GM12875 (cell line): ENCODE measurements at regions not wholly inside any gene's neighbourhood (a gene's known extent, or its start where the extent isn't known, plus 50 kb on each side); places are given as distances from the start of the nearest gene placed in this dataset.

ENCODE experiments used
- H3K4me3 ChIP-seq: one replicate; pipeline ENCODE4 v1.5.1; 2011; ENCODE audit warnings: low read depth, low read length, control low read depth
- CTCF ChIP-seq: IDR thresholded peaks from 2 replicates; pipeline ENCODE4 v1.5.1; 2011; ENCODE audit warnings: low read depth, mild to moderate bottlenecking, control low read depth, inconsistent platforms, low read length, moderate library complexity, borderline replicate concordance; ENCODE audit not compliant: insufficient read depth

- TF ChIP-seq CTCF, result no peak
- H3K4me3 ChIP-seq, result no peak overlapping the region
Measured at GRCh38 chr6:141282263-141282662, 850.5 kb upstream of the GJE1 start.

GRCh38 chr6:141269684-141270083 is 863.0 kb upstream of the GJE1 start:
- TF ChIP-seq CTCF, result no peak

GRCh38 chr6:141267420-141267819 is 865.3 kb upstream of the GJE1 start:
- no peak for TF ChIP-seq CTCF
- H3K4me3 ChIP-seq, result no peak overlapping the region

More at GRCh38 chr6:141269684-141270083, 863.0 kb upstream of the GJE1 start:
- no peak overlapping the region for H3K4me3 ChIP-seq

- H3K4me3 ChIP-seq, result no peak overlapping the region
Measured at GRCh38 chr6:141265756-141266623, 866.7 kb upstream of the GJE1 start.

GRCh38 chr6:141264101-141264500 is 868.6 kb upstream of the GJE1 start:
- no peak overlapping the region for H3K4me3 ChIP-seq
- TF ChIP-seq CTCF, result no peak

More at GRCh38 chr6:141265756-141266623, 866.7 kb upstream of the GJE1 start:
- TF ChIP-seq CTCF, result no peak

- H3K4me3 ChIP-seq, result no peak overlapping the region
- no peak for TF ChIP-seq CTCF
Measured at GRCh38 chr6:141261672-141262060, 871.1 kb upstream of the GJE1 start.
